ENCODE measurements at regions not wholly inside any gene's neighbourhood (a gene's known extent, or its start where the extent isn't known, plus 50 kb on each side); places are given as distances from the start of the nearest gene placed in this dataset.

DNA sequence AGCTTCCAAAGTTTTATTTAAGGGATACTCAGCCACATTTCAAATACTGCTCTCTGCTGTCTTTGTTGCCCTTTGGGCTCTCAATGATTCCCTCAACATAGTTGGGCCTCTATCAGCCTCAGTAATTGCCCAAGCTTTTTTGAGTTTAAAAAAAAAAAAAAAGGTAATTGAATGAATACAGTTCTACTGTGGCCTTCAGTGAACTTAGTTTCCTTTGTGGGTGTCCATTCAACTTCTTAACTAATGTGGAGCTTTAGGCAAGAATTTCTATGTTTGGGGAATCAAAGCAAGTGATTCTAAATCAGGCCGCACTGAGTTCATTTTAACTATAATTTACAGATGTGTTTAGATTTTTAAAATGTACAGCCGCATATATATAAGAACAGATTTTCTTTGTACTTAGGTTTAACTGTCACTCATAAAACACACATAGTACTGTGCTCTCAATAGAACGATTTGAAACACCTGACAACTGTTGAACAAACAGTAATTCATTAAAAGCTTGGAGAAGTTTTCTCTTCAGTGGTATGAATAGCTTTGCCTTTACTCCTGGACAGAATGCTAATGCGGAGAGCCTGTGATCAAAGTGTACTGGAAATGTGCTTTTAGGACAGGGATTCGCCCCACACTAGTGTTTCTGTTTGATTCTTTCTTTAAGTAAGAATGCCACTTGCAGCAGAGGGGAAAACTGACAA is 844.9 kb upstream of the SEMA6D start:
- Mint-ChIP-seq H3K27ac (no peak overlapping the region), H3K4me3 (no peak overlapping the region), H3K4me1 (no peaks in the 10 kb centered on the region), H3K27me3 (no peaks in the 10 kb centered on the region), H3K9me3 (ENCODE audit: insufficient read depth) (peaks cover 4% of the 10 kb centered on the region)
- CTCF ChIA-PET = no interaction called here
- Histone ChIP-seq H3K27ac (ENCODE audit: low read length in 2 of 2) (no peak overlapping the region), H3K4me1 (ENCODE audit: control insufficient read depth in 2 of 2, insufficient read depth in 2 of 2, low read length in 2 of 2) (no peaks in the 10 kb centered on the region), H3K9me3 (ENCODE audit: control extremely low read depth in 1 of 3, control insufficient read depth in 2 of 3, insufficient read depth in 1 of 3, low read length in 2 of 3) (no peaks in the 10 kb centered on the region), H3K4me2 (replicated peaks; ENCODE audit: low read depth, low read length, poor library complexity, severe bottlenecking) (no peak overlapping the region), H3K36me3 (replicated peaks in 1 of 2; ENCODE audit: control extremely low read depth in 1 of 2, control insufficient read depth in 1 of 2, extremely low read depth in 1 of 2, insufficient read depth in 2 of 2, low read length in 1 of 2) (no peaks in the 10 kb centered on the region), H3K79me2 (ENCODE audit: control insufficient read depth, insufficient read depth, low read length) (no peaks in the 10 kb centered on the region), H3K27me3 (replicated peaks in 1 of 4; ENCODE audit: control extremely low read depth in 1 of 4, control insufficient read depth in 3 of 4, insufficient read depth in 4 of 4, low read length in 3 of 4) (no peaks in the 10 kb centered on the region), H2AFZ (ENCODE audit: insufficient read depth, low read depth, low read length, poor library complexity, severe bottlenecking) (no peak overlapping the region), H3K9ac (ENCODE audit: low read length) (no peak overlapping the region), H3K4me3 (ENCODE audit: control extremely low read depth in 1 of 5, extremely low read depth in 1 of 5, insufficient read depth in 1 of 5, low read depth in 2 of 5, low read length in 4 of 5) (no peak overlapping the region), H4K20me1 (ENCODE audit: control insufficient read depth, insufficient read depth, low read length, poor library complexity, severe bottlenecking) (no peaks in the 10 kb centered on the region)
- DNase-seq = no peak
- WGBS (ENCODE audit: insufficient coverage) = 68% methylated on average over 2 of the region's 5 CpGs
- TF ChIP-seq, protein P1, sequence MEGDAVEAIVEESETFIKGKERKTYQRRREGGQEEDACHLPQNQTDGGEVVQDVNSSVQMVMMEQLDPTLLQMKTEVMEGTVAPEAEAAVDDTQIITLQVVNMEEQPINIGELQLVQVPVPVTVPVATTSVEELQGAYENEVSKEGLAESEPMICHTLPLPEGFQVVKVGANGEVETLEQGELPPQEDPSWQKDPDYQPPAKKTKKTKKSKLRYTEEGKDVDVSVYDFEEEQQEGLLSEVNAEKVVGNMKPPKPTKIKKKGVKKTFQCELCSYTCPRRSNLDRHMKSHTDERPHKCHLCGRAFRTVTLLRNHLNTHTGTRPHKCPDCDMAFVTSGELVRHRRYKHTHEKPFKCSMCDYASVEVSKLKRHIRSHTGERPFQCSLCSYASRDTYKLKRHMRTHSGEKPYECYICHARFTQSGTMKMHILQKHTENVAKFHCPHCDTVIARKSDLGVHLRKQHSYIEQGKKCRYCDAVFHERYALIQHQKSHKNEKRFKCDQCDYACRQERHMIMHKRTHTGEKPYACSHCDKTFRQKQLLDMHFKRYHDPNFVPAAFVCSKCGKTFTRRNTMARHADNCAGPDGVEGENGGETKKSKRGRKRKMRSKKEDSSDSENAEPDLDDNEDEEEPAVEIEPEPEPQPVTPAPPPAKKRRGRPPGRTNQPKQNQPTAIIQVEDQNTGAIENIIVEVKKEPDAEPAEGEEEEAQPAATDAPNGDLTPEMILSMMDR (IDR thresholded peaks at IDR 0.05) = no peak
- no peak for TF ChIP-seq EZH2 (IDR thresholded peaks at IDR 0.05; ENCODE audit: borderline replicate concordance, insufficient read depth, low read depth, low read length, poor library complexity, severe bottlenecking)
- POLR2A ChIA-PET = no interaction called here
- intact Hi-C loops (cut with micrococcal nuclease) = no loop called here
- ATAC-seq (ENCODE audit: low read depth) = no peak

- POLR2A ChIA-PET = no interaction called here
- Histone ChIP-seq H3K9ac (ENCODE audit: low read length) (no peak overlapping the region), H3K27me3 (replicated peaks in 1 of 4; ENCODE audit: control extremely low read depth in 1 of 4, control insufficient read depth in 3 of 4, insufficient read depth in 4 of 4, low read length in 3 of 4) (no peaks in the 10 kb centered on the region), H3K4me3 (ENCODE audit: control extremely low read depth in 1 of 5, extremely low read depth in 1 of 5, insufficient read depth in 1 of 5, low read depth in 2 of 5, low read length in 4 of 5) (no peak overlapping the region), H3K4me1 (ENCODE audit: control insufficient read depth in 2 of 2, insufficient read depth in 2 of 2, low read length in 2 of 2) (no peaks in the 10 kb centered on the region), H3K79me2 (ENCODE audit: control insufficient read depth, insufficient read depth, low read length) (no peaks in the 10 kb centered on the region), H3K9me3 (ENCODE audit: control extremely low read depth in 1 of 3, control insufficient read depth in 2 of 3, insufficient read depth in 1 of 3, low read length in 2 of 3) (no peaks in the 10 kb centered on the region), H3K4me2 (replicated peaks; ENCODE audit: low read depth, low read length, poor library complexity, severe bottlenecking) (no peak overlapping the region), H4K20me1 (ENCODE audit: control insufficient read depth, insufficient read depth, low read length, poor library complexity, severe bottlenecking) (no peaks in the 10 kb centered on the region), H3K36me3 (replicated peaks in 1 of 2; ENCODE audit: control extremely low read depth in 1 of 2, control insufficient read depth in 1 of 2, extremely low read depth in 1 of 2, insufficient read depth in 2 of 2, low read length in 1 of 2) (no peaks in the 10 kb centered on the region), H3K27ac (ENCODE audit: low read length in 2 of 2) (no peak overlapping the region), H2AFZ (ENCODE audit: insufficient read depth, low read depth, low read length, poor library complexity, severe bottlenecking) (no peak overlapping the region)
- Mint-ChIP-seq H3K4me1 (no peaks in the 10 kb centered on the region), H3K4me3 (no peak overlapping the region), H3K27me3 (no peaks in the 10 kb centered on the region), H3K9me3 (ENCODE audit: insufficient read depth) (peaks cover 4% of the 10 kb centered on the region), H3K27ac (no peak overlapping the region)
- DNase-seq (no peak), ATAC-seq (ENCODE audit: low read depth) (no peak)
- no peak for TF ChIP-seq EZH2 (IDR thresholded peaks at IDR 0.05; ENCODE audit: borderline replicate concordance, insufficient read depth, low read depth, low read length, poor library complexity, severe bottlenecking)
- TF ChIP-seq, protein P1 (IDR thresholded peaks at IDR 0.05) = no peak
- no CpG with 5 or more reads among the region's 2 CpGs for WGBS (ENCODE audit: insufficient coverage)
- CTCF ChIA-PET = no interaction called here
- intact Hi-C loops (cut with micrococcal nuclease) = no loop called here
These were observed 844.3 kb upstream of the SEMA6D start for GRCh38 chr15:46872981-46873330.

All from B cell (primary cell).